ENCODE measurements at regions not wholly inside any gene's neighbourhood (a gene's known extent, or its start where the extent isn't known, plus 50 kb on each side); places are given as distances from the start of the nearest gene placed in this dataset.

DNA sequence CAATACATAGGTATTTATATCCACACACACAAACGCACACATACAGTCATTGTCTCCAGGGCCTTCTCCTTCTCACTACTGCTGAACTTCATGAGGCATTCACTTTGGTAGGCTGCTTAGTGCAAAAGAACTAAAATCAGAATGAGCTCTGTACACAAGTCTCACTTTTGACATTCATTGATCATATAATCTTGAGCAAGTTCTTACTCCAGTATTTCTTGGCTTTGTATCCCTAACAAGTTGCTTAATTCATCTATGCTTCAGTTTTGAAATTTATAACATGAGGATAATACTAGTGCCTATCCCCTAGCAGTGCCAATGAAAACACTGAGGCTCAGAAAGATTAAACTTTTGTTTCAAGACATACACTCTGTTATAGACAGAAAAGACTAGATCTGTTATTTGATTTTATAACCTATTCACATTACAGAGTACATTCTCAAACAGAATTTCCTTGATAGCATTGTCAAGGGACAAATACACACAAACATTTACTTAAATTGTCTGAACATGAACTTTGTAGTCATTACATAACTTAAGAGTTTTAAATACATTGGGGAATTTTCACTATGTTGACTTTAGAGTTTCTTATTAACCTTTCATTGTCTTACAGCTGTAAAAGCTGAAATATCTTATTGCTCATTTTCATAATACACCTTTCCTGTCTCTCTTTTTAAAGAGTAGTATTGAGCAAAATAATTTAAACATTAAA, 55.0 kb upstream of the SI start:
- DNase-seq (ENCODE audit: low spot score) (no peak), ATAC-seq (peak; percentile 65)

DNA sequence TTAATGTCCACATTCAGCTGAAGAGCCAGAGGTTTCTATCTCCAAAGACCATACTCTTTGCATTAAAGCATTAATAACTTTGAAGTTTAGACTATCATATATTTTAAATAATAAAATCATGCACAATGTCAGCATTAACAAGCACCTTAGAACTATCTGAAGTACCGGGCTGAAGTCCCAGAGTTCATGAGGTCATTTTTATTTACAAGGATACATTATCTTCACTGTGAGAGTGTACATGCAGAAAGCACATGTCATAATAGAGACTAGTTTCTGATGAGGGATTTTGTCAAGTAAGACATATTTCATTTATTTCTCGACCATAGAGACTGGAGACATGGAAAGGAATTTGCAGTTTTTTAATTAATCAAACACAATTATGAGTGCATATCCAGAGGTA, 52.4 kb upstream of the SI start:
- ATAC-seq (peak; percentile 30), DNase-seq (ENCODE audit: low spot score) (no peak)

DNA sequence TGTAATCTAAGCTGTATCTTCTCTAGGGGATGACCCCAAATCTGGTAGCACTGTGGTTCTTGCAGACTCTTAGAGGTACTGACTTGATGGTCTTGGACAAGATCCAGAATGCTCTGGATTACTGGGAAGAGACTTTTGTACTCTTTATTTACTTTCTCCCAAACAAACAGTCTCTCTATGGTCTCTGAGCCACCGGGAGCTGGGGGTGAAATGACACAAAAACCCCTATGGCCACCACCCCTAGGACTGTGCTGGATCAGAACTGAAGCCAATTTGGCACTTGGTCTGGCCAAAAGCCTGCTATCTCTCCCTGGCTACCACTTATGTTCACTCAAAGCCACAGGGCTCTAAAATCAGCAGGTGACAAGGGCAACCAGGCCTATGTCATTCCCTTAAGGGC, 50.2 kb upstream of the SI start:
- DNase-seq (ENCODE audit: low spot score) (peak; percentile 67), ATAC-seq (peak; percentile 86)
